Adrenal gland (tissue), 5 donors: ENCODE measurements at regions not wholly inside any gene's neighbourhood (a gene's known extent, or its start where the extent isn't known, plus 50 kb on each side); places are given as distances from the start of the nearest gene placed in this dataset.

Source experiments
- POLR2A ChIP-seq, 2 donors: fragments of 450-650 bp; IDR thresholded peaks; one replicate each; pipeline ENCODE4 v1.6.1; 2017; ENCODE audit warnings: antibody characterized with exemption in 2 of 2, mild to moderate bottlenecking in 2 of 2, moderate library complexity in 1 of 2
- TF ChIP-seq, protein P1 (sequence below), 6 experiments: fragments of 450-650 bp in 4 of 6; fragments of 200-600 bp in 2 of 6; sonication (generic) in 1 of 6; IDR thresholded peaks; 1 replicate in 5 of 6; 2 replicates in 1 of 6; pipeline versions ENCODE4 v1.5.1 to v1.8.0; 2016 to 2021; ENCODE audit warnings: antibody characterized with exemption in 6 of 6, mild to moderate bottlenecking in 2 of 6, moderate library complexity in 1 of 6
- donor health status: DM: no; HTN: no; CAD: no.

DNA sequence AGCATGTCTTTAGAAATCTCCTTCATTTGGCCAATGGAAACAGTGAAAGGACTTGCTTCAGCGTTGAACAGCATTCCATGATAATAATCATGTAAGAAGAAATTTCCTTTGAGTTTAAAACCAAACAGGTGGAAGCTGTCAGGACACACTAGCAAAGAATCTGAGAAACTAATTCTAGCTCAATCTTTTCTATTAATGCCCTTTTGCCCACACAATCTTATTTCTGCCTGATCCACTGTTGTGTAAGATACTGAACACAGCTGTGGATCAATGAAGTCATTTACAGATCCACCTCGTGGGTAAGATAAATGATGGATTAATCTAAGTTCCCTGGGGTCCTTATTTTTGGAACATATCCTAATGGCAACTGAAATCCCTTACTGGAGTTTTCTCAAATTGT, 536.9 kb upstream of the LMO3 start:
- TF ChIP-seq, protein P1, sequence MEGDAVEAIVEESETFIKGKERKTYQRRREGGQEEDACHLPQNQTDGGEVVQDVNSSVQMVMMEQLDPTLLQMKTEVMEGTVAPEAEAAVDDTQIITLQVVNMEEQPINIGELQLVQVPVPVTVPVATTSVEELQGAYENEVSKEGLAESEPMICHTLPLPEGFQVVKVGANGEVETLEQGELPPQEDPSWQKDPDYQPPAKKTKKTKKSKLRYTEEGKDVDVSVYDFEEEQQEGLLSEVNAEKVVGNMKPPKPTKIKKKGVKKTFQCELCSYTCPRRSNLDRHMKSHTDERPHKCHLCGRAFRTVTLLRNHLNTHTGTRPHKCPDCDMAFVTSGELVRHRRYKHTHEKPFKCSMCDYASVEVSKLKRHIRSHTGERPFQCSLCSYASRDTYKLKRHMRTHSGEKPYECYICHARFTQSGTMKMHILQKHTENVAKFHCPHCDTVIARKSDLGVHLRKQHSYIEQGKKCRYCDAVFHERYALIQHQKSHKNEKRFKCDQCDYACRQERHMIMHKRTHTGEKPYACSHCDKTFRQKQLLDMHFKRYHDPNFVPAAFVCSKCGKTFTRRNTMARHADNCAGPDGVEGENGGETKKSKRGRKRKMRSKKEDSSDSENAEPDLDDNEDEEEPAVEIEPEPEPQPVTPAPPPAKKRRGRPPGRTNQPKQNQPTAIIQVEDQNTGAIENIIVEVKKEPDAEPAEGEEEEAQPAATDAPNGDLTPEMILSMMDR (IDR thresholded peaks at IDR 0.05) = no peak
- no peak for TF ChIP-seq POLR2A (IDR thresholded peaks at IDR 0.05)
